ENCODE measurements at regions not wholly inside any gene's neighbourhood (a gene's known extent, or its start where the extent isn't known, plus 50 kb on each side); places are given as distances from the start of the nearest gene placed in this dataset.

GRCh38 chr6:167515873-167516507 is 191.1 kb downstream of the TTLL2 start:
- in situ Hi-C loops (cut with MboI; ENCODE audit: low pct_ligation_motif_present in 1 of 4, low pct_unique_long_range_greater_than_20kb in 1 of 4, low sequenced_read_pairs in 3 of 4), result no loop called here
- Histone ChIP-seq H3K27me3 (no peaks in the 10 kb centered on the region), H3K4me1 (no peaks in the 10 kb centered on the region), H3K27ac (no peak overlapping the region), H3K36me3 (no peaks in the 10 kb centered on the region), H3K4me3 (no peak overlapping the region), H3K9me3 (no peaks in the 10 kb centered on the region)
- no peak for TF ChIP-seq CTCF (IDR thresholded peaks at IDR 0.05)
- intact Hi-C loops (cut with DNase I; ENCODE audit: low total_unique reads), result no loop called here
- DNase-seq, result no peak
- 58 to 100% methylated on average over 1 to 4 of the region's 4 CpGs for WGBS, 2 donors (ENCODE audit: low coverage in 1 of 2)

GRCh38 chr6:167517254-167517916 is 192.5 kb downstream of the TTLL2 start:
- no peak overlapping the region for H3K27ac ChIP-seq
- DNase-seq, result no peak
- no peaks in the 10 kb centered on the region for H3K4me1 ChIP-seq
- H3K27me3 ChIP-seq, result no peaks in the 10 kb centered on the region
- H3K9me3 ChIP-seq, result no peaks in the 10 kb centered on the region
- TF ChIP-seq EP300 (IDR thresholded peaks at IDR 0.05; ENCODE audit: low read depth) (no peak), POLR2A (IDR thresholded peaks at IDR 0.05) (no peak), POLR2AphosphoS5 (IDR thresholded peaks at IDR 0.05) (no peak), CTCF (IDR thresholded peaks at IDR 0.05) (no peak)
- no peaks in the 10 kb centered on the region for H3K36me3 ChIP-seq
- no peak overlapping the region for H3K4me3 ChIP-seq
- WGBS, 2 donors (ENCODE audit: low coverage in 1 of 2), result 41 to 72% methylated on average over 4 to 9 of the region's 9 CpGs
- intact Hi-C loops (cut with DNase I; ENCODE audit: low total_unique reads), result no loop called here
- in situ Hi-C loops (cut with MboI; ENCODE audit: low pct_ligation_motif_present in 1 of 4, low pct_unique_long_range_greater_than_20kb in 1 of 4, low sequenced_read_pairs in 3 of 4), result no loop called here

- H3K9me3 ChIP-seq, result no peaks in the 10 kb centered on the region
- in situ Hi-C loops (cut with MboI; ENCODE audit: low pct_ligation_motif_present in 1 of 4, low pct_unique_long_range_greater_than_20kb in 1 of 4, low sequenced_read_pairs in 3 of 4), result no loop called here
- no peak overlapping the region for H3K4me3 ChIP-seq
- DNase-seq, result no peak
- H3K27me3 ChIP-seq, result no peaks in the 10 kb centered on the region
- H3K36me3 ChIP-seq, result no peaks in the 10 kb centered on the region
- no peaks in the 10 kb centered on the region for H3K4me1 ChIP-seq
- H3K27ac ChIP-seq, result no peak overlapping the region
- intact Hi-C loops (cut with DNase I; ENCODE audit: low total_unique reads), result no loop called here
- no peak for TF ChIP-seq POLR2AphosphoS5 (IDR thresholded peaks at IDR 0.05)
- TF ChIP-seq CTCF (IDR thresholded peaks at IDR 0.05), result no peak
- no peak for TF ChIP-seq EP300 (IDR thresholded peaks at IDR 0.05; ENCODE audit: low read depth)
- TF ChIP-seq POLR2A (IDR thresholded peaks at IDR 0.05), result no peak
- WGBS, 2 donors (ENCODE audit: low coverage in 1 of 2), result 89 to 96% methylated on average over 5 to 13 of the region's 13 CpGs
These were observed 198.5 kb downstream of the TTLL2 start for GRCh38 chr6:167523426-167523825.

GRCh38 chr6:167524261-167525111 is 199.6 kb downstream of the TTLL2 start:
- in situ Hi-C loops (cut with MboI; ENCODE audit: low pct_ligation_motif_present in 1 of 4, low pct_unique_long_range_greater_than_20kb in 1 of 4, low sequenced_read_pairs in 3 of 4) (no loop called here), intact Hi-C loops (cut with DNase I; ENCODE audit: low total_unique reads) (no loop called here)
- WGBS, 2 donors (ENCODE audit: low coverage in 1 of 2), result 73 to 82% methylated on average over 10 to 21 of the region's 22 CpGs
- Histone ChIP-seq H3K27me3 (no peaks in the 10 kb centered on the region), H3K4me1 (no peaks in the 10 kb centered on the region), H3K36me3 (no peaks in the 10 kb centered on the region), H3K27ac (no peak overlapping the region), H3K4me3 (no peak overlapping the region), H3K9me3 (no peaks in the 10 kb centered on the region)
- no peak for TF ChIP-seq POLR2AphosphoS5 (IDR thresholded peaks at IDR 0.05)
- TF ChIP-seq POLR2A (IDR thresholded peaks at IDR 0.05), result no peak
- no peak for TF ChIP-seq CTCF (IDR thresholded peaks at IDR 0.05)
- no peak for TF ChIP-seq EP300 (IDR thresholded peaks at IDR 0.05; ENCODE audit: low read depth)
- no peak for DNase-seq
